Thyroid gland (tissue), 4 donors: ENCODE measurements at regions not wholly inside any gene's neighbourhood (a gene's known extent, or its start where the extent isn't known, plus 50 kb on each side); places are given as distances from the start of the nearest gene placed in this dataset.

Experiments
- POLR2A ChIP-seq, 2 donors: fragments of 450-650 bp; IDR thresholded peaks; one replicate each; pipeline ENCODE4 v1.6.1; 2017; ENCODE audit warnings: antibody characterized with exemption in 2 of 2, mild to moderate bottlenecking in 2 of 2, moderate library complexity in 1 of 2
- TF ChIP-seq, protein P1 (sequence below), 6 experiments: fragments of 200-600 bp in 3 of 6; fragments of 450-650 bp in 3 of 6; sonication (generic) in 3 of 6; IDR thresholded peaks; one replicate each; pipeline ENCODE4 v1.5.1; 2016 to 2019; ENCODE audit warnings: antibody characterized with exemption in 6 of 6, mild to moderate bottlenecking in 2 of 6, inconsistent platforms in 1 of 6, moderate library complexity in 1 of 6

DNA sequence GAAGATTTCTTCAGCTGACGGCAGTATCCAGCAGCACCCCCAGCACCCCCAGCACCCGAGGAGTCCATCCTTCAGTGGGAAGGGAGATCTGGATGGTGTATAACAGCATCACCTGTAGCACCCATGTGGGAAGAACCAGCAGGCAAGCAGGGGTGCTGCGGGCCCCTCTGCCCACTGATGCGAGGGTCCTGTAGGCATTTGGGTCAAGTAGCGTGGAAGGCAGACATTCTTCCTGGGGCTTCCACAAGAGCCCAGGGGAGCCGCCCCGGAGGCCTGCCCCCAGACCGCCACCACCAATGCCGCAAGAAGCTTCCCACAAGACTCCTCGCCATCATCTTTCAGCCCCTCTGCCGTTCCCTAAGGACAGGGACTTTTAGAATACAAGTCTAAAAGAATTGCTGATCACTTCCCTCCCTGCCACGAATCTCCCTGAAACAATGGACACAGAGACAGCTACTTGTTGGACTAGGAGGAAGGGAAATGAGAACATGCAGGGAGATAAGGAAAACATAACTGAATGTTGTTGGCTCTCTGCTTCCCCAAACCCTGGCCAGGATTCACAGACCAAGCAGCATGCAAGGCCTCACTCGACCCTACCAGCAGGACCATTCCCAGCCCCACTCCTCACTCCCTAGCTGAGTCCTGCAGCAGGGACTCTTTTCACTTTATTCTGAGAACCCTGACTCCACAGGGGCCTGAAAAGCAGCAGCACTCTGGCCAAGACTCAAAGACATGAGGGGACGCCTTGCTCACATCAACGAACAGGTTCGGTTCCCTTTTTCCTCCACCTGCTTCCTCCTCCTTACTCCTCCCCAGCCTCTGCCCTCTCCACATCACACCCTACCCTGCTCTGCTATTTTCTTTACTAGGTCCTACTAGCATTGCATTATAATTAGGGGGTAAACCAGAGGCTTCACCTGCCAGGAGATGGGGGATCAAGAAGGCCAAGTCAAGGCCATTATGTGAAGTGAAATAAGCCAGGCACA lies 164.5 kb downstream of the HERPUD2 start:
- TF ChIP-seq, protein P1, sequence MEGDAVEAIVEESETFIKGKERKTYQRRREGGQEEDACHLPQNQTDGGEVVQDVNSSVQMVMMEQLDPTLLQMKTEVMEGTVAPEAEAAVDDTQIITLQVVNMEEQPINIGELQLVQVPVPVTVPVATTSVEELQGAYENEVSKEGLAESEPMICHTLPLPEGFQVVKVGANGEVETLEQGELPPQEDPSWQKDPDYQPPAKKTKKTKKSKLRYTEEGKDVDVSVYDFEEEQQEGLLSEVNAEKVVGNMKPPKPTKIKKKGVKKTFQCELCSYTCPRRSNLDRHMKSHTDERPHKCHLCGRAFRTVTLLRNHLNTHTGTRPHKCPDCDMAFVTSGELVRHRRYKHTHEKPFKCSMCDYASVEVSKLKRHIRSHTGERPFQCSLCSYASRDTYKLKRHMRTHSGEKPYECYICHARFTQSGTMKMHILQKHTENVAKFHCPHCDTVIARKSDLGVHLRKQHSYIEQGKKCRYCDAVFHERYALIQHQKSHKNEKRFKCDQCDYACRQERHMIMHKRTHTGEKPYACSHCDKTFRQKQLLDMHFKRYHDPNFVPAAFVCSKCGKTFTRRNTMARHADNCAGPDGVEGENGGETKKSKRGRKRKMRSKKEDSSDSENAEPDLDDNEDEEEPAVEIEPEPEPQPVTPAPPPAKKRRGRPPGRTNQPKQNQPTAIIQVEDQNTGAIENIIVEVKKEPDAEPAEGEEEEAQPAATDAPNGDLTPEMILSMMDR (IDR thresholded peaks at IDR 0.05): no peak
- TF ChIP-seq POLR2A (IDR thresholded peaks at IDR 0.05): no peak
